ENCODE measurements at regions not wholly inside any gene's neighbourhood (a gene's known extent, or its start where the extent isn't known, plus 50 kb on each side); places are given as distances from the start of the nearest gene placed in this dataset.

- TF ChIP-seq CTCF (tag by site-specific recombination; IDR thresholded peaks at IDR 0.05), result no peak
- no peak for TF ChIP-seq SP2 (tag by site-specific recombination; IDR thresholded peaks at IDR 0.05)
- TF ChIP-seq ZNF433 (tag by site-specific recombination; IDR thresholded peaks at IDR 0.05; ENCODE audit: low read depth), result no peak
- no peak for TF ChIP-seq ZNF777 (tag by site-specific recombination; IDR thresholded peaks at IDR 0.05; ENCODE audit: borderline replicate concordance)
- TF ChIP-seq ZNF350 (tag by site-specific recombination; IDR thresholded peaks at IDR 0.05), result no peak
- TF ChIP-seq KLF16 (tag by site-specific recombination; IDR thresholded peaks at IDR 0.05), result no peak
- TF ChIP-seq ZNF133 (tag by site-specific recombination; IDR thresholded peaks at IDR 0.05), result no peak
- no peak for TF ChIP-seq PRDM10 (tag by site-specific recombination; IDR thresholded peaks at IDR 0.05)
- no peak for TF ChIP-seq PATZ1 (tag by site-specific recombination; IDR thresholded peaks at IDR 0.05)
- no peak for TF ChIP-seq ZNF280C (tag by site-specific recombination; IDR thresholded peaks at IDR 0.05)
- no peak for TF ChIP-seq ZNF121 (tag by site-specific recombination; IDR thresholded peaks at IDR 0.05)
- no peak for TF ChIP-seq REST (tag by site-specific recombination; IDR thresholded peaks at IDR 0.05)
These were observed 471.1 kb upstream of the NWD2 start for GRCh38 chr4:36773467-36773866.

Measured in HEK293 (cell line).